GM18511 (cell line): ENCODE measurements at regions not wholly inside any gene's neighbourhood (a gene's known extent, or its start where the extent isn't known, plus 50 kb on each side); places are given as distances from the start of the nearest gene placed in this dataset.

Source experiments
- ATAC-seq: cut with Tn5 transposase; IDR thresholded peaks from one replicate; pipeline ENCODE4 v1.9.1; 2021; ENCODE audit warnings: mild to moderate bottlenecking, moderate library complexity; ENCODE audit not compliant: unreplicated experiment

DNA sequence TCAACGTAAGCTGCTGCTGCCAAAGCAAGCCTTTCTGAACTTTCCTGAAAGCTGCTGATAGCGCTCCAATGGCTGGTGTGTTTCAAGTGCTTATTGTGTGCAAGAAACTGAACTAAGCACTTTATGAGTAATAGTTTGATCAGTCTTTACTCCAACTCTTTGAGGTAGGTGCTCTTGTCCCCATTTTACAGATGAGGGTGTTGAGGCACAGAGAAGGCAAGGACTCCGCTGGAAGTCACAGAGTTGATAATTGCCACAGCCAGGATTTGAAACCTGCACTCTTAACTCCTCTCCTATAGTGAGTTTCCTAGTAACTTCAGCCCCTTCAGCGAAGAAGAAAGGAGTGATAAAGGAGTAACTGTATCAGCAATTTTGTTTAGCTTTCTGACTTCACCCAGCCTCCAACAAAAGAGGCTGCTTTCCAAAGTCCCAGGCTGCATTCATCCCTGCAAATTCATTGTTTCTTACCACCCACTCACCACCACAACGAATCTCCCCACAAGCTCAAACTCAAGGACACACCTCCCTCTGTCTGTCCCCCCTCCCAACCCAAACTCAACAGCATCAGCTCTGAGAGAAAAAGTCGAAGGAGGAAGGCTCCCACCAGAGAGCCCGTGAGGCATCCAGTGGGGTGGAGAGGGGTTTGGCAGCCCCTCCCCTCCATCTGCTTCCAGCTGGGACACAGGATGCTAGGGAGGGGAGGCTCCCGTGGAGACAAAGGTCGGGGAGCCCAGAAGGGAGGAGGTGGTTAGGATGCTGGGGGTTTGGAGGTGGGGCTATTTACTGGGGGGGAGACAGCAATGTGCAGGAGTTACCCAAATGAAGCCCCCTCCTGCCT, 139.6 kb downstream of the NAV1 start:
- no peak for ATAC-seq

DNA sequence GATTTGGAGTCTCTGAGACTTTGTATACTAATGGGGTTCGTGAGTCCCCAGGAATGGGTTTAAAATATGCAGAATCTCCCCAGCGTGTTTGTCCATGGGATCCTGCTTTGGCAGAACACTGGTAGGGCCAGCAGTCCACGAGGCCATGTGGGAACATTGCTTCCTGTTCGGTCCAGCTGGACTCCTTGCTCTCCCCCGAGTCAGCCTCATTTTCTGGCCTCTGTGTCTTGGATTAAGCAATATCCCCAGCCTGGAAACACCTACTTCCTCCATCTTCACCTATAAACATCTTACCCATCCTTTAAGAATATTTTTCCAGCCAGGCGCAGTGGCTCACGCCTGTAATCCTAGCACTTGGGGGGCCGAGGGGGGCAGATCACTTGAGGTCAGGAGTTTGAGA, 142.4 kb downstream of the NAV1 start:
- no peak for ATAC-seq

- ATAC-seq, result no peak
Measured at GRCh38 chr1:201682964-201683363, 144.0 kb downstream of the NAV1 start.

DNA sequence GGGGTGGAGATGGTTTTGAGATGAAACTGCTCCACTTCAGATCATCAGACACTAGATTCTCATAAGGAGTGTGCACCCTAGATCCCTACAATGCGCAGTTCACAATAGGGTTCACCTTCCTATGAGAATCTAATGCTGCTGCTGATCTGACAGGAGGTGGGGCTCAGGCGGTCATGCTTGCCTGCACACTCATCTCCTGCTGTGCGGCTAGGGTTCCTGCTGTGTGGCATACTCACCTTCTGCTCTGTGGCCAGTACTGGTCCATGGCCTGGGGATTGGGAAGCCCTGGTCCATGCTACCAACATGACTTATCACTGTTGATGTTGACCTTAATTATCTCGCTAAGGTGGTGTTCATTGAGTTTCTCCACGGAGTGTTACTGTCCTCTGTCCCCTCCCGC, 144.5 kb downstream of the NAV1 start:
- ATAC-seq, result no peak

DNA sequence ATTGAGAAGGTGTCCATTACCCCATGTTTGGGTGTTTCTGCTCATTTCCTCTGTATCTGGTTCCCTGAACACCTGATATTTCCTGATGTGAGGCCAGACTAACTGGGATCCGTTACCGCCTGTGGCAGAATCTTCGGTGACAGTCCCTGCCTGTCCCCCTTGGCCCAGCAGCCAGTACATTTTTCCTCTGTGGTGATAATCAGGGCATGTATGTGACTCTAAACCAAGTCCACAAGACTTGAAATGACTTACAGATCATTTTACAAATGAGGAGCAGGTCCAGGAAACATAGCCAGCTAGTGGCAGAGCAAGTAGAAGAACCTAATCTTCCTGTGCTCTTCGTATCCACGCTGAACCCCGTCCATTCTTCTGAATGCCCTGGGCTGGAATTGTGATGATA, 143.5 kb upstream of the IPO9 start:
- no peak for ATAC-seq

- no peak for ATAC-seq
Measured at GRCh38 chr1:201686714-201687455, 142.1 kb upstream of the IPO9 start.

DNA sequence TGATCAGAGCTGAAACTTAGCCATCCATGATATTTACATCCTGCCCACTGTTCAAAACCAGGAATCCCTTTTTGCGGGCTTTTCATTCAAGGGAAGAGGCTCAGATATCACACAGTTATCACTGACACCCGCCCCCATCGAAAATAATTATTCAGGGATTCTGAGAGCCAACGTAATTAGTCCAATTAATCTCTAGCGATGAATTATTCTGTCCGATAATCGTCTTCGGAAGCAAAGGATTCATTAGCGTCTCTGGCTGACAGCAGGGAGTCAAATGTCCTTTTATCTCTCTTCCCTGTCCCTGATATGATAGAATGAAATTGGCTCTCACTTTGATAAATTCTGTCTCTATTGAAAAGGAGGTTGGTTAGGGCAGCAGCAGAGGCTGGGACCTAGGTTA, 140.4 kb upstream of the IPO9 start:
- ATAC-seq, result no peak

DNA sequence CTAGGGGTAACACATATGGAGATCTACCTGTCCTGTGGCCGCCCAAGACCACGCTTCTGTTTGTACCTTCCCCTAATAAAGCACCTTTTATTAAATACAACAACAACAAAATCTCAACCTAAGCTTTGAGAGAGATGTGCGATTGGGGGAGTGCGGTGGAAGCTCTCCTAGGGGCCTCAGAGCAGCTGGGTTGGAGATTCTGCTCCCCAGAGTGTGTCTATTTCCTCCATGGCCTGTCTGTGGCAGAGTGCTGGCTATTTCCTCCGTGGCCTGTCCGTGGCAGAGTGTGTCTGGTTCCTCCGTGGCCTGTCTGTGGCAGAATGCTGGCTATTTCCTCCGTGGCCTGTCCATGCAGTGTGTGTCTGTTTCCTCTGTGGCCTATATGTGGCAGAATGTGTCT, 139.3 kb upstream of the IPO9 start:
- ATAC-seq, result no peak

GRCh38 chr1:201690528-201690927, 138.4 kb upstream of the IPO9 start:
- no peak for ATAC-seq

DNA sequence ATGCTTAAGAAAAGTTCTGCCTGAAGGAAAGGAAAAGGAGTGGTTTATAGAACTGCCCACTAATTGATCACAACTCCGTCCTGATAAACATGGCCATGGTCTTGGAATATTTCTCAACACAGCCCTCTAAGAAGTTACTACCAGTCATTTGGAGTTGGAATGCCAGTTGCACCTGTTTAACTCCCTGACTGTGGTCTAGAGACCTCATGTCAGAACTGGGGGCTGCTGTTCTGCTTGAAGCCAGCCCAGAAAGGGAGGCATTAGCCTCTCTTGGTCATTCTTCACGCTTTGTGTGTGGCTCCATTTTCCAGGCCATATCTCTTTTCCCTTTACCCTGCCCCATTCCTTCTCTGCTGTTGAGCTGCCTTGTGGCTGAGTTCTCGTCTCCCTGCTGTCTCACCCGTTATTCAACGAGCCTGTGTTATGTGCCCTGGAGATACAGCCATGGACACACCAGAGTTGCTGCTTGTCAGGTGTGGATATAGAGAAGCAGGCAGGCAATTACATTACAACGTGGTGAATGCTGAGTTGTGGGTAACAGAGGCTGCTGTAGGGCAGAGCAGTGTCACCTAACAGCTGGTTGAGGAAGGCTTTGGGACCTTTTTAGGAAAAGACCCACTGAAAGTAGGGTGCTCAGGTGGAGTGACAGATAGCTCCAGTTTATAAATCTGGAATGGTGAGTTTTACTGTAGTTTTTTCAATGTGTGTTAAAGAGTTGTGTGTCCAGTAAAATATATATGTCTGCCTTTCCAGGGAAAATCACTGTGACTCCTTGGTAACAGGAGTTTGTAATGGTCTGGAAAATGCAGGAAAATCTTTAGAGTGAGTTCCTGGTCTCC, 137.0 kb upstream of the IPO9 start:
- no peak for ATAC-seq

GRCh38 chr1:201692555-201693394, 136.2 kb upstream of the IPO9 start:
- no peak for ATAC-seq

- no peak for ATAC-seq
Measured at GRCh38 chr1:201693890-201694607, 134.9 kb upstream of the IPO9 start.

DNA sequence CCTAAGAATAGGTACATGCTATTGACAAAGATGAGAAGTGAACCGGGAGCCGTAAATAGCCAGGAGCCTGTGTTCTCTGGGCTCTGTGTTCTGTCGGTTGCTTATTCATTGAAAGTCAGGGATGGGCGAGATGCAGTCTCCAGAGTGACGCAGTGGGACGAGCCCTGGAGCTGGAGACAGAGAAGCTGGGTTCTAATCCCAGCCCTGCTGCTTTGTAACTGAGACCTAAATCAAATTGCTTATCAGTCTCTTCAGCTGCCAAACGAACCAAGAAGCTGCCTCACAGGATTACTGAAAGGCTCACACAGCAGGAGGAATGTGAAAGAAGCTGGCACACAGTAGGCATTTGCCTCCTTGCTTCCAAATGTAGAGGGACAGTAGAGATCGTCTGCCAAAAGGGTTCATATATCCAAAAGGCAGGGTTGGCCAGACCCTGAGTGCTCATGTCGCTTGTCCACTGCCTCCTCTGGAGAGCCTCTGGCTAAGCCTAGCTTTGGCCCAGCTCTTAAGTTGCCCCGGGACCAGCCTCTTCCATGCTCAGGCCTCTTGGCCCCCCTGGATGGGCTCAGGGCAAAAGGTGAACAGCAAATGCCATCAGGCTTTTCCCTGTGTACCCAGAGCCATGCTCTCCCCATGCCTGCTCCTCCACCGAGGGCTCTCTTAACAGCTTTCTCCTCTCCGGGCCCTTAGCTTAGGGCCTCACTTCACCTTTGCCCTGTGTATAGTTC, 134.2 kb upstream of the IPO9 start:
- no peak for ATAC-seq

DNA sequence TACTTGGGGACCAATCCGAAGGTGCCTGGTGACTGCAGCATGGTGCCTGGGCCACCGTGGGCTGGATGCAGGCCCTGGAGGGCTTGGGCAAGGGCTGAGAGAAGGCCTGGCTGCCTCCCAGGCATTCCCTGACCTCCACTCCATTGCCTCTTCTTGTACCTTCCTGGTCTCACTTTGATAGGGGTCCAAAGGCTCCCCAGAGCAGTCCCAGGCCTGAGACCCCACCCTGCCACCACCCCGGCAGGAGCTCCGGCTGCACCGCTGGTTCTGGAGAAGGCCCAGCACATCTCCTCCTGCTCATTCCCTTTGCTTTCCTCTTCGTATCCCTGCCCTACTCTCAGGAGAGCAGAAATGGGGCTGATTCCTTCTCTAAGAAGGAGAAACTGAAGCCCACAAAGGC, 133.3 kb upstream of the IPO9 start:
- ATAC-seq, result no peak

DNA sequence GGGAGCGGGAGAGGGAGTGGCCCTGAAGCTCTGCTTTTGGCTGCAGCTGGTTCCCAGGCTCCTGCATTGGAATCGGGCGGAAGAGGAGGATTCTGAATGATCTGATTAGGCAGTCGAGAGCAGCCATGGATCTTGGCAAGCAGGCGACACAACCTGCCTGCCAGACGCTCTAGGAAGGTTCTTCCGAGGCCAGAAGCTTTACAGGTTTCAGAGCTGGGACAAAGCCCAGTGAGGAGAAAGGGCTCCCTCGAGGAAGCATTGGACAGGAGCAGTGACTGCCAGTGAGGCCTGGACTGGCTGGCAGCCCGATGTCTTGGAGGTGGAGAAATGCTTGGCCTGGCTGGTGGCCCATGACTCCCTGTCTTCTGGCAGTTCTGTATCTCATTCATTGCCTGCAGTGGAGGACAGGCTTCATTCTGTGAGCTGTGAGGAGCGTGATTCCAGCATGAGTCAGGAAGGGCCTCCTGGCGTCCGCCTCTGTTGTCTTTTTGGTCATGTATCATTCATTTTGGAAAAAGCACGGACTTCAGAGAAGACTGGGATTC, 132.7 kb upstream of the IPO9 start:
- ATAC-seq, result no peak

DNA sequence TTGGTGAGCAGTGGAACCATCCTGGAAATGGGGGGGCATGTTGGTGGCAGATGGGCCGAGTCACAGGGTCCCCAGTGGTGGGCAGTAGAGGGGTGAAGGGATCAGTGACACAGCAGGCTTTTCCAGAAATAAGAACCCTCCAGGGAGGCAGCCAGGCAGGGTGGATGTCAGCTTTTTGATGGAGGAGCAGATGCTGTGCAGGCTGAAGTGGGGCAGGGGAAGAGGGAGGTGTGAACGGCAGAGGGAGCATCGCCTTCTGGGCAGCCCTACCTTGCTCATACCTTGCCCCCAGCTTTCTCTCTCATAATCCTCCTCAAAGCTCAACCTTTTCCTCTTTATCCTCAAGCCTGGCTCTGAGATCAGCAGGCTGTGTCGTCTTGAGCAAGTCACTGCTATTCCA, 131.8 kb upstream of the IPO9 start:
- no peak for ATAC-seq

- ATAC-seq, result no peak
Measured at GRCh38 chr1:201701831-201702230, 127.1 kb upstream of the IPO9 start.

DNA sequence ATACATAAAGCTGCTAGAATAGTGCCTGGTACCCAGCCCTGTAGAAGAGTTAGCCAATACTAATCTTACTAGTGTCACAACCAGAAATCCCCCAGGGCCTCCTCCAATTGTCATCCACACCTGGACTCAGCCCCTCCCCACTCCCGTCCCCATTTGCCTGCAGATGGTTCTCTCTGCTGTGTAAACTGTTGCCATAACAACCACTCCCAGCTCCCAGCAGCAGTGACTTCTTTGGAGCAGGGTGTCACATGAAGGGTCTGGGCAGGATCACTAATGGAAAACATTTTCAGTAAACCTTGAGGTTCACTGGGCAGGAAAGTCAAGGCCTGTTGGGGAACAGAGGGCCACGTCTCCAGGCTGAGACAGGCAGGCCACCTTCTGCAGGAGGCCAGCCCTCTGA, 126.0 kb upstream of the IPO9 start:
- ATAC-seq, result no peak
